IMR-90 (cell line): ENCODE measurements at regions not wholly inside any gene's neighbourhood (a gene's known extent, or its start where the extent isn't known, plus 50 kb on each side); places are given as distances from the start of the nearest gene placed in this dataset.

ENCODE experiments used
- ATAC-seq: fragments of 200-7000 bp; cut with Tn5 transposase; 2 replicates; pipeline ENCODE4 v1.9.1; 2020; ENCODE audit warnings: low read depth, mild to moderate bottlenecking, moderate library complexity
- BruUV-seq: library from RNA; stranded (reverse); fragments of 400-500 nt; replicated peaks from 2 replicates; lab custom pipeline; 2021; lab: Mats Ljungman, UMichigan
- CTCF ChIA-PET: fragments of 300-600 bp; formaldehyde crosslinking; extraction: SDS; loops from one replicate; lab custom pipeline; 2021; ENCODE audit warnings: antibody characterized with exemption; lab: Yijun Ruan, JAX
- POLR2A ChIA-PET: fragments of 300-600 bp; sonication (Branson Sonifier 250); formaldehyde crosslinking; loops from one replicate; lab custom pipeline; 2022; ENCODE audit warnings: antibody characterized with exemption; ENCODE audit not compliant: unreplicated experiment; lab: Charles Lee
- DNase-seq: peaks from one replicate; pipeline ENCODE4 v3.0.0; 2013
- H2AFZ ChIP-seq: replicated peaks from 2 replicates; pipeline ENCODE3; 2013; ENCODE audit warnings: low read length, mild to moderate bottlenecking; ENCODE audit not compliant: poor library complexity
- H2AK5ac ChIP-seq: 2 replicates; pipeline ENCODE4 v1.6.1; 2013; ENCODE audit warnings: low read depth, low read length, inconsistent platforms
- H2AK9ac ChIP-seq: replicated peaks from 2 replicates; pipeline ENCODE3; 2013; ENCODE audit warnings: mild to moderate bottlenecking, low read depth, low read length, moderate library complexity; ENCODE audit not compliant: poor library complexity
- H2BK120ac ChIP-seq: 2 replicates; pipeline ENCODE4 v1.6.1; 2013; ENCODE audit warnings: low read depth, low read length, inconsistent platforms
- H2BK15ac ChIP-seq: 3 replicates; pipeline ENCODE4 v1.6.1; 2013; ENCODE audit warnings: low read depth, low read length, inconsistent platforms
- H2BK20ac ChIP-seq: 2 replicates; pipeline ENCODE4 v1.6.1; 2013; ENCODE audit warnings: low read depth, mild to moderate bottlenecking, inconsistent platforms, low read length, moderate library complexity
- H2BK5ac ChIP-seq: 2 replicates; pipeline ENCODE4 v1.6.1; 2013; ENCODE audit warnings: mild to moderate bottlenecking, low read depth, low read length, inconsistent platforms; ENCODE audit not compliant: poor library complexity, severe bottlenecking
- H3K14ac ChIP-seq: replicated peaks from 2 replicates; pipeline ENCODE4 v1.6.1; 2013; ENCODE audit warnings: low read depth, low read length, inconsistent platforms
- H3K18ac ChIP-seq: 2 replicates; pipeline ENCODE4 v1.6.1; 2013; ENCODE audit warnings: low read depth, low read length, control low read depth
- H3K23ac ChIP-seq: 2 replicates; pipeline ENCODE4 v1.6.1; 2013; ENCODE audit warnings: low read depth, low read length, inconsistent platforms
- H3K27ac ChIP-seq: 2 replicates; pipeline ENCODE4 v1.5.1; 2013; ENCODE audit warnings: mild to moderate bottlenecking, control low read depth, low read length; ENCODE audit not compliant: insufficient read depth
- H3K27me3 ChIP-seq: 2 replicates; pipeline ENCODE4 v1.6.1; 2013; ENCODE audit warnings: low read length; ENCODE audit not compliant: control insufficient read depth, insufficient read depth
- H3K36me3 ChIP-seq: 2 replicates; pipeline ENCODE4 v1.6.1; 2013; ENCODE audit warnings: low read length, mixed read lengths; ENCODE audit not compliant: control insufficient read depth, insufficient read depth
- H3K4ac ChIP-seq: 2 replicates; pipeline ENCODE4 v1.6.1; 2013; ENCODE audit warnings: low read depth, low read length, inconsistent platforms
- H3K4me1 ChIP-seq: 2 replicates; pipeline ENCODE4 v1.6.1; 2013; ENCODE audit warnings: low read length, mixed read lengths; ENCODE audit not compliant: control insufficient read depth, insufficient read depth
- H3K4me2 ChIP-seq: 2 replicates; pipeline ENCODE4 v1.6.1; 2013; ENCODE audit warnings: low read depth, mild to moderate bottlenecking, control low read depth, low read length, moderate library complexity
- H3K4me3 ChIP-seq: 2 replicates; pipeline ENCODE4 v1.5.1; 2013; ENCODE audit warnings: low read depth, mild to moderate bottlenecking, control low read depth, low read length, moderate library complexity; ENCODE audit not compliant: insufficient read depth
- H3K56ac ChIP-seq: 2 replicates; pipeline ENCODE4 v1.6.1; 2013; ENCODE audit warnings: low read length, inconsistent platforms; ENCODE audit not compliant: insufficient read depth; ENCODE audit errors: extremely low read depth
- H3K79me1 ChIP-seq, 2 experiments: 2 replicates each; pipeline ENCODE4 v1.6.1; 2013; ENCODE audit warnings: low read length in 2 of 2, inconsistent platforms in 1 of 2, low read depth in 1 of 2
- H3K9ac ChIP-seq: 2 replicates; pipeline ENCODE4 v1.6.1; 2013; ENCODE audit warnings: low read depth, low read length, control low read depth
- H3K9me1 ChIP-seq: 2 replicates; pipeline ENCODE4 v1.6.1; 2013; ENCODE audit warnings: low read length, inconsistent platforms; ENCODE audit not compliant: insufficient read depth
- H3K9me3 ChIP-seq: 2 replicates; pipeline ENCODE4 v1.6.1; 2013; ENCODE audit warnings: low read length; ENCODE audit not compliant: control insufficient read depth, insufficient read depth
- H4K20me1 ChIP-seq: 2 replicates; pipeline ENCODE4 v1.6.1; 2013; ENCODE audit warnings: low read length, inconsistent platforms; ENCODE audit not compliant: insufficient read depth
- H4K5ac ChIP-seq: 2 replicates; pipeline ENCODE4 v1.6.1; 2013; ENCODE audit warnings: mild to moderate bottlenecking, low read depth, low read length, control low read depth
- H4K8ac ChIP-seq, 2 experiments: 2 replicates each; pipeline ENCODE4 v1.6.1; 2013; ENCODE audit warnings: low read depth in 2 of 2, low read length in 2 of 2, control low read depth in 1 of 2, inconsistent platforms in 1 of 2
- H4K91ac ChIP-seq: 2 replicates; pipeline ENCODE4 v1.6.1; 2013; ENCODE audit warnings: low read depth, low read length, inconsistent platforms; ENCODE audit not compliant: insufficient read depth
- BHLHE40 ChIP-seq: fragments of 150-350 bp; IDR thresholded peaks from 2 replicates; pipeline ENCODE4 v1.6.1; 2016; ENCODE audit warnings: mild to moderate bottlenecking, low read depth, low read length
- CEBPB ChIP-seq: IDR thresholded peaks from 2 replicates; pipeline ENCODE4 v1.6.1; 2012; ENCODE audit warnings: low read depth, low read length, improper control_type of control experiment
- CHD1 ChIP-seq: IDR thresholded peaks from 2 replicates; pipeline ENCODE4 v1.6.1; 2012; ENCODE audit warnings: low read depth, low read length, improper control_type of control experiment
- CTCF ChIP-seq: conservative IDR thresholded peaks from 2 replicates; pipeline ENCODE4 v1.5.1; 2012; ENCODE audit warnings: mild to moderate bottlenecking, low read depth, low read length, improper control_type of control experiment
- ELK1 ChIP-seq: fragments of 150-350 bp; IDR thresholded peaks from 2 replicates; pipeline ENCODE4 v1.6.1; 2016; ENCODE audit warnings: low read depth, mild to moderate bottlenecking, low read length, moderate library complexity, borderline replicate concordance
- FOS ChIP-seq: fragments of 150-350 bp; IDR thresholded peaks from 2 replicates; pipeline ENCODE4 v1.6.1; 2016; ENCODE audit warnings: low read depth, low read length
- MAFK ChIP-seq: IDR thresholded peaks from 2 replicates; pipeline ENCODE4 v1.6.1; 2012; ENCODE audit warnings: low read depth, low read length, improper control_type of control experiment
- MAZ ChIP-seq: IDR thresholded peaks from 2 replicates; pipeline ENCODE4 v1.6.1; 2012; ENCODE audit warnings: low read depth, mild to moderate bottlenecking, low read length, improper control_type of control experiment, moderate library complexity, borderline replicate concordance
- MXI1 ChIP-seq: IDR thresholded peaks from 2 replicates; pipeline ENCODE4 v1.6.1; 2012; ENCODE audit warnings: low read depth, mild to moderate bottlenecking, low read length, moderate library complexity, borderline replicate concordance
- NFE2L2 ChIP-seq: fragments of 150-350 bp; IDR thresholded peaks from 2 replicates; pipeline ENCODE4 v1.6.1; 2016; ENCODE audit warnings: low read depth, mild to moderate bottlenecking, low read length
- POLR2A ChIP-seq: IDR thresholded peaks from 2 replicates; pipeline ENCODE4 v1.6.1; 2012; ENCODE audit warnings: mild to moderate bottlenecking, low read depth, low read length
- RAD21 ChIP-seq: IDR thresholded peaks from 2 replicates; pipeline ENCODE4 v1.6.1; 2012; ENCODE audit warnings: low read length, improper control_type of control experiment
- RCOR1 ChIP-seq: IDR thresholded peaks from 2 replicates; pipeline ENCODE4 v1.6.1; 2012; ENCODE audit warnings: mild to moderate bottlenecking, low read length, improper control_type of control experiment; ENCODE audit not compliant: insufficient replicate concordance
- RFX5 ChIP-seq: IDR thresholded peaks from 2 replicates; pipeline ENCODE4 v1.8.0; 2012; ENCODE audit warnings: low read depth, mild to moderate bottlenecking, low read length, moderate library complexity
- SMC3 ChIP-seq: fragments of 150-350 bp; IDR thresholded peaks from 2 replicates; pipeline ENCODE4 v1.6.1; 2016; ENCODE audit warnings: low read depth, mild to moderate bottlenecking, antibody characterized with exemption, low read length, moderate library complexity
- USF2 ChIP-seq: fragments of 150-350 bp; IDR thresholded peaks from 2 replicates; pipeline ENCODE4 v1.6.1; 2017; ENCODE audit warnings: mild to moderate bottlenecking, antibody characterized with exemption, low read length, low read depth
- WGBS, 2 experiments: methylation state at CpG; one replicate each; pipeline versions ENCODE4 v1.1.5 to v1.1.7; 2013; ENCODE audit warnings: missing lambda C conversion rate in 2 of 2; ENCODE audit not compliant: insufficient read length in 1 of 2; ENCODE audit errors: extremely low coverage in 2 of 2; 5-methylcytosine and 5-hydroxymethylcytosine counted together
- dilution Hi-C: fragments of 300-500 bp; cut with HindIII; formaldehyde crosslinking; loops from one replicate; pipeline ENCODE4 v1.14.3; 2018; ENCODE audit warnings: low sequenced_read_pairs; ENCODE audit not compliant: unreplicated experiment
- in situ Hi-C: fragments of 300-500 bp; cut with MboI; formaldehyde crosslinking; loops from 3 replicates; pipeline ENCODE4 v1.14.3; 2019; ENCODE audit warnings: low sequenced_read_pairs, inconsistent platforms, mixed read lengths
- intact Hi-C: fragments of 100-400 bp; cut with micrococcal nuclease; formaldehyde crosslinking; loops from 2 replicates; pipeline ENCODE4 v1.10.0; 2022

GRCh38 chr9:89678396-89679015 lies 73.7 kb downstream of the GADD45G start:
- H3K27ac ChIP-seq: no peak overlapping the region
- no peaks in the 10 kb centered on the region for H3K79me1 ChIP-seq
- H4K20me1 ChIP-seq: no peaks in the 10 kb centered on the region
- ChIA-PET POLR2A (no interaction called here), CTCF (no interaction called here)
- H2AFZ ChIP-seq: no peak overlapping the region
- H3K4ac ChIP-seq: no peak overlapping the region
- H4K8ac ChIP-seq: no peak overlapping the region
- ATAC-seq: no peak
- no peaks in the 10 kb centered on the region for H3K9me1 ChIP-seq
- no peak overlapping the region for H4K91ac ChIP-seq
- no peak overlapping the region for H2AK9ac ChIP-seq
- H2BK15ac ChIP-seq: no peak overlapping the region
- no TSS peak for BruUV-seq
- no peak overlapping the region for H3K14ac ChIP-seq
- no peak overlapping the region for H2AK5ac ChIP-seq
- H3K4me2 ChIP-seq: no peak overlapping the region
- no peak overlapping the region for H3K4me3 ChIP-seq
- H3K9me3 ChIP-seq: no peaks in the 10 kb centered on the region
- no peak overlapping the region for H2BK5ac ChIP-seq
- WGBS, 2 experiments: no CpG with 5 or more reads among the region's 10 CpGs
- H3K23ac ChIP-seq: no peak overlapping the region
- H3K4me1 ChIP-seq: no peaks in the 10 kb centered on the region
- no peaks in the 10 kb centered on the region for H3K36me3 ChIP-seq
- peaks cover 3% of the 10 kb centered on the region; the same call in 1 of the 2 replicates for H3K27me3 ChIP-seq
- no peak overlapping the region for H2BK20ac ChIP-seq
- no peak overlapping the region for H3K56ac ChIP-seq
- intact Hi-C loops: no loop called here
- dilution Hi-C loops: no loop called here
- H2BK120ac ChIP-seq: no peak overlapping the region
- no peak for TF ChIP-seq MAZ
- no peak for TF ChIP-seq ELK1
- no peak for TF ChIP-seq CEBPB
- no peak for TF ChIP-seq CHD1
- TF ChIP-seq BHLHE40: no peak
- no peak for TF ChIP-seq POLR2A
- no peak for TF ChIP-seq RAD21
- no peak for TF ChIP-seq MXI1
- TF ChIP-seq SMC3: no peak
- no peak for TF ChIP-seq FOS
- TF ChIP-seq MAFK: no peak
- TF ChIP-seq CTCF: no peak
- TF ChIP-seq NFE2L2: no peak
- no peak for TF ChIP-seq RCOR1
- no peak for TF ChIP-seq RFX5
- TF ChIP-seq USF2: no peak
- no peak overlapping the region for H3K18ac ChIP-seq
- in situ Hi-C loops: no loop called here
- H4K5ac ChIP-seq: no peak overlapping the region
- no peak overlapping the region for H3K9ac ChIP-seq
- DNase-seq: no peak
